ENCODE measurements at regions not wholly inside any gene's neighbourhood (a gene's known extent, or its start where the extent isn't known, plus 50 kb on each side); places are given as distances from the start of the nearest gene placed in this dataset.

- TF ChIP-seq EZH2 (IDR thresholded peaks at IDR 0.05; ENCODE audit: borderline replicate concordance, low read depth, low read length, severe bottlenecking) (no peak), CTCF (IDR thresholded peaks at IDR 0.05; ENCODE audit: extremely low read depth in 1 of 2, insufficient read depth in 1 of 2, low read depth in 1 of 2, low read length in 2 of 2) (no peak), MAX (IDR thresholded peaks at IDR 0.05; ENCODE audit: insufficient read depth, insufficient read length) (no peak), POLR2A (IDR thresholded peaks at IDR 0.05; ENCODE audit: low read depth, low read length) (no peak), MYC (IDR thresholded peaks at IDR 0.05; ENCODE audit: low read depth, low read length) (no peak), POLR2AphosphoS5 (IDR thresholded peaks at IDR 0.05; ENCODE audit: insufficient read depth, low read depth, low read length) (no peak), JUN (IDR thresholded peaks at IDR 0.05; ENCODE audit: borderline replicate concordance, insufficient read depth, insufficient read length, low read depth) (no peak)
Observed at GRCh38 chr4:52371841-52372240, 287.3 kb downstream of the USP46 start.
